ENCODE measurements at regions not wholly inside any gene's neighbourhood (a gene's known extent, or its start where the extent isn't known, plus 50 kb on each side); places are given as distances from the start of the nearest gene placed in this dataset.
"Not testable (repeated sequence)": the region's sequence is repeated elsewhere in the genome, so short reads cannot be mapped to it uniquely, and the experiment has no call there.

- Histone ChIP-seq H3K9ac (ENCODE audit: low read length) (no peak overlapping the region), H3K9me3 (ENCODE audit: control insufficient read depth, insufficient read depth, low read depth, low read length) (no peaks in the 10 kb centered on the region)
These were observed 98.8 kb downstream of the LHX2 start for GRCh38 chr9:124110307-124110915.

GRCh38 chr9:124116683-124117363 is 105.3 kb downstream of the LHX2 start:
- no peak overlapping the region for H3K27ac ChIP-seq (ENCODE audit: low read depth, low read length)
- peaks cover 4% of the 10 kb centered on the region; the same call in 1 of the 2 replicates for H3K27me3 ChIP-seq (ENCODE audit: control insufficient read depth, insufficient read depth, low read length)
- H3K4me1 ChIP-seq (ENCODE audit: control insufficient read depth, insufficient read depth, low read length) = no peaks in the 10 kb centered on the region
- no peak overlapping the region for H3K4me3 ChIP-seq (ENCODE audit: low read depth, low read length)
- peaks cover 5% of the 10 kb centered on the region; the same call in 1 of the 2 replicates for H3K9me3 ChIP-seq (ENCODE audit: control insufficient read depth, insufficient read depth, low read depth, low read length)
- H3K9ac ChIP-seq (ENCODE audit: low read length) = no peak overlapping the region
- H3K36me3 ChIP-seq (ENCODE audit: control insufficient read depth, insufficient read depth, low read length) = no peaks in the 10 kb centered on the region

More at GRCh38 chr9:124110307-124110915, 98.8 kb downstream of the LHX2 start:
- Histone ChIP-seq H3K4me3 (ENCODE audit: low read depth, low read length) (no peak overlapping the region), H3K27ac (ENCODE audit: low read depth, low read length) (no peak overlapping the region), H3K27me3 (ENCODE audit: control insufficient read depth, insufficient read depth, low read length) (peaks cover 16% of the 10 kb centered on the region; the same call in 1 of the 2 replicates), H3K36me3 (ENCODE audit: control insufficient read depth, insufficient read depth, low read length) (no peaks in the 10 kb centered on the region), H3K4me1 (ENCODE audit: control insufficient read depth, insufficient read depth, low read length) (no peaks in the 10 kb centered on the region)

- Histone ChIP-seq H3K9me3 (ENCODE audit: control insufficient read depth, insufficient read depth, low read depth, low read length) (peaks cover 5% of the 10 kb centered on the region; the same call in 1 of the 2 replicates), H3K27ac (ENCODE audit: low read depth, low read length) (no peak overlapping the region), H3K27me3 (ENCODE audit: control insufficient read depth, insufficient read depth, low read length) (no peaks in the 10 kb centered on the region), H3K4me1 (ENCODE audit: control insufficient read depth, insufficient read depth, low read length) (no peaks in the 10 kb centered on the region), H3K9ac (ENCODE audit: low read length) (no peak overlapping the region), H3K36me3 (ENCODE audit: control insufficient read depth, insufficient read depth, low read length) (no peaks in the 10 kb centered on the region), H3K4me3 (ENCODE audit: low read depth, low read length) (no peak overlapping the region)
These were observed 107.3 kb downstream of the LHX2 start for GRCh38 chr9:124118894-124119293.

- H3K27ac ChIP-seq (ENCODE audit: low read depth, low read length) = no peak overlapping the region
- H3K4me3 ChIP-seq (ENCODE audit: low read depth, low read length) = no peak overlapping the region
- H3K36me3 ChIP-seq (ENCODE audit: control insufficient read depth, insufficient read depth, low read length) = no peaks in the 10 kb centered on the region
- H3K9me3 ChIP-seq (ENCODE audit: control insufficient read depth, insufficient read depth, low read depth, low read length) = peaks cover 5% of the 10 kb centered on the region; the same call in 1 of the 2 replicates
- peaks cover 5% of the 10 kb centered on the region for H3K4me1 ChIP-seq (ENCODE audit: control insufficient read depth, insufficient read depth, low read length)
- no peaks in the 10 kb centered on the region for H3K27me3 ChIP-seq (ENCODE audit: control insufficient read depth, insufficient read depth, low read length)
- no peak overlapping the region for H3K9ac ChIP-seq (ENCODE audit: low read length)
These were observed 108.7 kb downstream of the LHX2 start for GRCh38 chr9:124120272-124120671.

- Histone ChIP-seq H3K4me1 (ENCODE audit: control insufficient read depth, insufficient read depth, low read length) (peaks cover 11% of the 10 kb centered on the region), H3K9me3 (ENCODE audit: control insufficient read depth, insufficient read depth, low read depth, low read length) (peaks cover 4% of the 10 kb centered on the region; the same call in 1 of the 2 replicates), H3K4me3 (ENCODE audit: low read depth, low read length) (no peak overlapping the region), H3K27me3 (ENCODE audit: control insufficient read depth, insufficient read depth, low read length) (no peaks in the 10 kb centered on the region), H3K9ac (ENCODE audit: low read length) (no peak overlapping the region), H3K36me3 (ENCODE audit: control insufficient read depth, insufficient read depth, low read length) (no peaks in the 10 kb centered on the region), H3K27ac (ENCODE audit: low read depth, low read length) (no peak overlapping the region)
These were observed 110.2 kb downstream of the LHX2 start for GRCh38 chr9:124121725-124122124.

GRCh38 chr9:124122321-124122720 is 110.8 kb downstream of the LHX2 start:
- H3K27ac ChIP-seq (ENCODE audit: low read depth, low read length) = no peak overlapping the region
- H3K9ac ChIP-seq (ENCODE audit: low read length) = no peak overlapping the region
- peaks cover 11% of the 10 kb centered on the region for H3K4me1 ChIP-seq (ENCODE audit: control insufficient read depth, insufficient read depth, low read length)
- no peaks in the 10 kb centered on the region for H3K36me3 ChIP-seq (ENCODE audit: control insufficient read depth, insufficient read depth, low read length)
- H3K9me3 ChIP-seq (ENCODE audit: control insufficient read depth, insufficient read depth, low read depth, low read length) = no peaks in the 10 kb centered on the region; the same call in 1 of the 2 replicates
- no peaks in the 10 kb centered on the region for H3K27me3 ChIP-seq (ENCODE audit: control insufficient read depth, insufficient read depth, low read length)
- no peak overlapping the region for H3K4me3 ChIP-seq (ENCODE audit: low read depth, low read length)

GRCh38 chr9:124122813-124123462 is 111.4 kb downstream of the LHX2 start:
- Histone ChIP-seq H3K4me1 (ENCODE audit: control insufficient read depth, insufficient read depth, low read length) (peaks cover 11% of the 10 kb centered on the region), H3K9ac (ENCODE audit: low read length) (no peak overlapping the region), H3K36me3 (ENCODE audit: control insufficient read depth, insufficient read depth, low read length) (no peaks in the 10 kb centered on the region), H3K27ac (ENCODE audit: low read depth, low read length) (no peak overlapping the region), H3K4me3 (ENCODE audit: low read depth, low read length) (no peak overlapping the region), H3K27me3 (ENCODE audit: control insufficient read depth, insufficient read depth, low read length) (no peaks in the 10 kb centered on the region), H3K9me3 (ENCODE audit: control insufficient read depth, insufficient read depth, low read depth, low read length) (no peaks in the 10 kb centered on the region)

GRCh38 chr9:124123621-124124020 is 112.1 kb downstream of the LHX2 start:
- H3K27ac ChIP-seq (ENCODE audit: low read depth, low read length); H3K36me3 ChIP-seq (ENCODE audit: control insufficient read depth, insufficient read depth, low read length); H3K27me3 ChIP-seq (ENCODE audit: control insufficient read depth, insufficient read depth, low read length); H3K9me3 ChIP-seq (ENCODE audit: control insufficient read depth, insufficient read depth, low read depth, low read length); H3K4me3 ChIP-seq (ENCODE audit: low read depth, low read length); H3K9ac ChIP-seq (ENCODE audit: low read length): not testable (repeated sequence)
- H3K4me1 ChIP-seq (ENCODE audit: control insufficient read depth, insufficient read depth, low read length) = peaks cover 11% of the 10 kb centered on the region

GRCh38 chr9:124124729-124125650 is 113.4 kb downstream of the LHX2 start:
- Histone ChIP-seq H3K36me3 (ENCODE audit: control insufficient read depth, insufficient read depth, low read length) (no peaks in the 10 kb centered on the region), H3K4me3 (ENCODE audit: low read depth, low read length) (no peak overlapping the region), H3K9me3 (ENCODE audit: control insufficient read depth, insufficient read depth, low read depth, low read length) (no peaks in the 10 kb centered on the region), H3K9ac (ENCODE audit: low read length) (no peak overlapping the region), H3K27ac (ENCODE audit: low read depth, low read length) (no peak overlapping the region), H3K4me1 (ENCODE audit: control insufficient read depth, insufficient read depth, low read length) (peaks cover 11% of the 10 kb centered on the region), H3K27me3 (ENCODE audit: control insufficient read depth, insufficient read depth, low read length) (no peaks in the 10 kb centered on the region)

GRCh38 chr9:124125651-124125977 is 114.0 kb downstream of the LHX2 start:
- H3K9ac ChIP-seq (ENCODE audit: low read length) = no peak overlapping the region
- H3K4me1 ChIP-seq (ENCODE audit: control insufficient read depth, insufficient read depth, low read length) = peaks cover 11% of the 10 kb centered on the region

More at GRCh38 chr9:124125651-124125977, 114.0 kb downstream of the LHX2 start:
- Histone ChIP-seq H3K36me3 (ENCODE audit: control insufficient read depth, insufficient read depth, low read length) (no peaks in the 10 kb centered on the region), H3K27ac (ENCODE audit: low read depth, low read length) (no peak overlapping the region), H3K27me3 (ENCODE audit: control insufficient read depth, insufficient read depth, low read length) (no peaks in the 10 kb centered on the region), H3K4me3 (ENCODE audit: low read depth, low read length) (no peak overlapping the region), H3K9me3 (ENCODE audit: control insufficient read depth, insufficient read depth, low read depth, low read length) (no peaks in the 10 kb centered on the region)

Measured in HUES6 (cell line).